ENCODE measurements at regions not wholly inside any gene's neighbourhood (a gene's known extent, or its start where the extent isn't known, plus 50 kb on each side); places are given as distances from the start of the nearest gene placed in this dataset.
"Not testable (repeated sequence)": the region's sequence is repeated elsewhere in the genome, so short reads cannot be mapped to it uniquely, and the experiment has no call there.

DNA sequence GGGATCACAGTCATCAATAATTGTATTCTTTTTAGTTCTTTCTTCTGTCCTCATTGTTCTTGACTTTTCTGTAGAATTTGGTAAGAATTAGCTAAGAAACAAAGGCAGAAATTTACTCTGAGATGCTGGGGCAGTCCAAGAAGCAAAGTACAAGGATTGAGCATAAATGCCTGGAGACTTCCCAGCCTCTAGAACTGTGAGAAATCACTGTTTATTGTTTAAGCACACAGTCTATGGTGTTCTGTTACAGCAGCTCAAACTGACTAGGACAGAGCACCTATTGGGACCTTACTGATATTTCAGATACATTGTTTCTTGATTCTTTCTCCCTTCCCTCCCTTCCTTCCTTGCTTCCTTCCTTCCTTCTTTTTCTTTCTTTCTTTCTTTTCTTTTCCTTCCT lies 192.7 kb upstream of the SLC35B3 start:
- no peaks in the 10 kb centered on the region for H3K9me3 ChIP-seq (ENCODE audit: control insufficient read depth, low read length)
- no peaks in the 10 kb centered on the region for H3K27me3 ChIP-seq (replicated peaks; ENCODE audit: control insufficient read depth, insufficient read depth, low read length, poor library complexity, severe bottlenecking)
- no peak overlapping the region for H3K27ac ChIP-seq (ENCODE audit: insufficient read depth, low read length, poor library complexity, severe bottlenecking)
- no peaks in the 10 kb centered on the region for H3K4me1 ChIP-seq (ENCODE audit: control insufficient read depth, insufficient read depth, low read length, poor library complexity, severe bottlenecking)
- DNase-seq: no peak
- H3K4me3 ChIP-seq (ENCODE audit: insufficient read depth, low read depth, low read length, poor library complexity, severe bottlenecking): no peak overlapping the region
- no peaks in the 10 kb centered on the region for H3K36me3 ChIP-seq (ENCODE audit: control insufficient read depth, insufficient read depth, low read length)

DNA sequence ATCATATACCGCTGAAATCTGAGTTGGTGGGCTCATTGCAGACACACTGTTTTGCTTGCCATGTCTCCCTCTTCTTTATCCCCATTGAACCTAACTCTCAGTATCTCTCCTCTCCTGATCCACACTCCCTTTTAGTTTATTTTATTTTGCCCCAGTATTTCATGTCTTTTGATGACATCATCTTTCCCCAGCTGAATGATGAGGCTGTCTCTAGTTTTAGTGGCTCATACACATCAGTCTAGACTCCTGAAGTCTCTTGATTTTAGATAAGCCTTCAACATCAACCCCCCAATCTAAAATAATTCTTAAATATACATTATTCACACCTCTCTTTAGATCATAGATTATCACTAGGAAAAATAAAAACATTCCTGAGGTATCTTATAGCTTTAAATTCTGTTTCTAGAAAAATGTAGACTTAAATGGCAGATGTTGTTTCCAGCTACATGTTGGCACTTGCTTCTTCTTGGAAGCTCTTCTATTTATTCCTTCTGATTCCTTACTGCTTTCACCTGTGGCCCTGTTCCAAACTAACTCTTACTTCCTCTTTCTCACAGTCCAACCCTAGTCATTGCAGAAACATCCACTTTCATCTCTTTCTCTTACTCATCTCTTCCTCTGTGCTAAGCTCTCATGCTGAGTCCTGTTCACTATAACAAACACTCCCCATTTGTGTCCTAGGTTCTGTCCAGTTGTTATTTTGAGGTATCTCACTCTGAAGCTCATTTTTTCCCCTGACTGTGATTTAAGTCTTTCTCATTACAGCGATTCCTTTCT lies 191.9 kb upstream of the SLC35B3 start:
- H3K27ac ChIP-seq (ENCODE audit: insufficient read depth, low read length, poor library complexity, severe bottlenecking): no peak overlapping the region
- no peak for DNase-seq
- no peaks in the 10 kb centered on the region for H3K4me1 ChIP-seq (ENCODE audit: control insufficient read depth, insufficient read depth, low read length, poor library complexity, severe bottlenecking)
- no peaks in the 10 kb centered on the region for H3K27me3 ChIP-seq (replicated peaks; ENCODE audit: control insufficient read depth, insufficient read depth, low read length, poor library complexity, severe bottlenecking)
- no peak overlapping the region for H3K4me3 ChIP-seq (ENCODE audit: insufficient read depth, low read depth, low read length, poor library complexity, severe bottlenecking)
- H3K36me3 ChIP-seq (ENCODE audit: control insufficient read depth, insufficient read depth, low read length): no peaks in the 10 kb centered on the region
- no peaks in the 10 kb centered on the region for H3K9me3 ChIP-seq (ENCODE audit: control insufficient read depth, low read length)

DNA sequence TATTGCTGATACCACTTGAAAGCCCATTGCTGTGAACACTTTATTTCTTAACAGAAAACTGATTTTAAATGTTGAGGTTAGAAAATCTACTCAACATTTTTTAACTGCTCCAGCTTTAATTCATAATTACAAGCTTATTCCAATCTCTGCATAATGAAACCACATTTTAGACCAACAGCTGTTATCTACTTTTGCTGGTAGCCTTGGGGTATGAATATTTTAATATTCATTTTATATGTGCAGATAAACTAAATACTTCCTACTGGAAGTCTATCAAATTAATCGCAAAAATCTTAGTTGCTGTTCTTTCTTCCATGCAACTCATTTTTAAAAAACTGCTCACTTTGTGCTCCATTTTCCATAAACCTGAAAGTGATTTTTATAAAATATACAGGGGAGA lies 189.3 kb upstream of the SLC35B3 start:
- Histone ChIP-seq H3K27me3 (replicated peaks; ENCODE audit: control insufficient read depth, insufficient read depth, low read length, poor library complexity, severe bottlenecking) (no peaks in the 10 kb centered on the region), H3K9me3 (ENCODE audit: control insufficient read depth, low read length) (no peaks in the 10 kb centered on the region), H3K4me3 (ENCODE audit: insufficient read depth, low read depth, low read length, poor library complexity, severe bottlenecking) (no peak overlapping the region), H3K27ac (ENCODE audit: insufficient read depth, low read length, poor library complexity, severe bottlenecking) (no peak overlapping the region), H3K4me1 (ENCODE audit: control insufficient read depth, insufficient read depth, low read length, poor library complexity, severe bottlenecking) (no peaks in the 10 kb centered on the region), H3K36me3 (ENCODE audit: control insufficient read depth, insufficient read depth, low read length) (no peaks in the 10 kb centered on the region)
- DNase-seq: no peak

DNA sequence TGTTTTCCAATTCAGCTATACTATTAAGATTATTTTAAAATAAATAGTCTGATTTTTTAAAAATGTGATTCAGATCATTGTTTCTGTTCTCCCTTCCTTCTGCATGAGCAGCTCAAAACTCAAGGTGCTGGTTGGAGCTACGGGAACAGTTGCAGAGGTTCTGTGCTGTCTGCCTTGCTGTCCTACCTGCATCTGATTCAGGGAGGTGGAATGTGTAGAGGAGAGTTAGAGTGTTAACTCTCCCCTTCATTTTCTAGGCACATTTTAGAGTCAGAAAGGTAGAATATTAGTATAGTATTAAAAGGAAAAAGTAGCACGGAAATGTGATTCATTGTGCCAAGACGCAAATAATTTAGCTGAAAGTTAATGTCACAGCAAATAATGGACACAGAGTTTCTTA lies 188.1 kb upstream of the SLC35B3 start:
- Histone ChIP-seq H3K9me3 (ENCODE audit: control insufficient read depth, low read length) (no peaks in the 10 kb centered on the region), H3K4me1 (ENCODE audit: control insufficient read depth, insufficient read depth, low read length, poor library complexity, severe bottlenecking) (no peaks in the 10 kb centered on the region), H3K27me3 (replicated peaks; ENCODE audit: control insufficient read depth, insufficient read depth, low read length, poor library complexity, severe bottlenecking) (no peaks in the 10 kb centered on the region), H3K36me3 (ENCODE audit: control insufficient read depth, insufficient read depth, low read length) (no peaks in the 10 kb centered on the region), H3K27ac (ENCODE audit: insufficient read depth, low read length, poor library complexity, severe bottlenecking) (no peak overlapping the region), H3K4me3 (ENCODE audit: insufficient read depth, low read depth, low read length, poor library complexity, severe bottlenecking) (no peak overlapping the region)
- no peak for DNase-seq

DNA sequence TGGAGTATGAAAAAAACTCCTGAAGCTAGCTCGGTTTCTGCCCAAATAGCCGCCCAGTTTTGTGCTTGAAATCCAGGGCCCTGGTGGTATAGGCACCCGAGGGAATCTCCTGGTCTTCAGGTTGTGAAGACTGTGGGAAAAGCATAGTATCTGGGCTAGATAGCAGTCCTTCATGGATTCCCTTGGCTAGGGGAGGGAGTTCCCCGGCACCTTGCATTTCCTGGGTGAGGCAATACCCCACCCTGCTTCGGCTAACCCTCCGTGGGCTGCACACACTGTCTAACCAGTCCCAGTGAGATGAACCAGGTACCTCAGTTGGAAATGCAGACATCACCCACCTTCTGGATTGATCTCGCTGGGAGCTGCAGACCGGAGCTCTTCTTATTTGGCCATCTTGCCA lies 184.5 kb upstream of the SLC35B3 start:
- Histone ChIP-seq H3K27ac (ENCODE audit: insufficient read depth, low read length, poor library complexity, severe bottlenecking) (no peak overlapping the region), H3K27me3 (replicated peaks; ENCODE audit: control insufficient read depth, insufficient read depth, low read length, poor library complexity, severe bottlenecking) (no peaks in the 10 kb centered on the region), H3K9me3 (ENCODE audit: control insufficient read depth, low read length) (no peaks in the 10 kb centered on the region), H3K4me3 (ENCODE audit: insufficient read depth, low read depth, low read length, poor library complexity, severe bottlenecking) (no peak overlapping the region), H3K4me1 (ENCODE audit: control insufficient read depth, insufficient read depth, low read length, poor library complexity, severe bottlenecking) (no peaks in the 10 kb centered on the region), H3K36me3 (ENCODE audit: control insufficient read depth, insufficient read depth, low read length) (no peaks in the 10 kb centered on the region)
- no peak for DNase-seq

DNA sequence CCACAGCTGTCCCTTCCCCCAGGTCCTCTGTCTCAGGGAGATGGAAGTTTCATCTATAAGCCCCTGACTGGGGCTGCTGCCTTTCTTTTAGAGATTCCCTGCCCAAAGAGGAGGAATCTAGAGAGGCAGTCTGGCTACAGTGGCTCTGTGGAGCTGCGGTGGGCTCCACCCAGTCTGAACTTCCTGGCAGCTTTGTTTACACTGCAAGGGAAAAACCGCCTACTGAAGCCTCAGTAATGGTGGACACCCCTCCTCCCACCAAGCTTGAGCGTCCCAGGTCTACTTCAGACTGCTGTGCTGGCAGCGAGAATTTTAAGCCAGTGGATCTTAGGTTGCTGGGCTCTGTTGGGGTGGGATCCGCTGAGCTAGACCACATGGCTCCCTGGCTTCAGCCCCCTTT lies 184.1 kb upstream of the SLC35B3 start:
- H3K27me3 ChIP-seq (replicated peaks; ENCODE audit: control insufficient read depth, insufficient read depth, low read length, poor library complexity, severe bottlenecking); H3K4me3 ChIP-seq (ENCODE audit: insufficient read depth, low read depth, low read length, poor library complexity, severe bottlenecking); H3K27ac ChIP-seq (ENCODE audit: insufficient read depth, low read length, poor library complexity, severe bottlenecking); H3K36me3 ChIP-seq (ENCODE audit: control insufficient read depth, insufficient read depth, low read length); H3K9me3 ChIP-seq (ENCODE audit: control insufficient read depth, low read length); DNase-seq; H3K4me1 ChIP-seq (ENCODE audit: control insufficient read depth, insufficient read depth, low read length, poor library complexity, severe bottlenecking): not testable (repeated sequence)

DNA sequence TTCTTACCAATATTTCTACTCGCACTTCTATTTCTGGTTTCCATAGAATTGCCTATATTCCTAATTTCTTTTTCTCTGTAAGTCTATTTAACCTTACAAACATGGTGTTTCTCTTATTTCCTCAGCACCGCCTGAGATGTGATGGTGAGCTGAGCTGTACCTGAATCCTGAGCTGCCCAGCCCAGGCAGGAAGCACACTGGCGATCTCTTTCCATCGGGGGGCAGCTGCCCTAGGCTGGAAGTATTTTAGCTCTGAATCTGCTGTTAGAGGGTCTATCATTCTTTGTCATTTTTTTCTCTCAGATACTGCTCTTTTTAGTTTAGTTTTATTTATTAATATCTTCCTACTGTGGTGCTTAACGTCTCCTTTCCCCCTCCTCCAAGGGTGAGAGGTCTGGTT lies 173.4 kb upstream of the SLC35B3 start:
- no peak overlapping the region for H3K27ac ChIP-seq (ENCODE audit: insufficient read depth, low read length, poor library complexity, severe bottlenecking)
- no peaks in the 10 kb centered on the region for H3K9me3 ChIP-seq (ENCODE audit: control insufficient read depth, low read length)
- no peak overlapping the region for H3K4me3 ChIP-seq (ENCODE audit: insufficient read depth, low read depth, low read length, poor library complexity, severe bottlenecking)
- no peaks in the 10 kb centered on the region for H3K36me3 ChIP-seq (ENCODE audit: control insufficient read depth, insufficient read depth, low read length)
- H3K4me1 ChIP-seq (ENCODE audit: control insufficient read depth, insufficient read depth, low read length, poor library complexity, severe bottlenecking): no peaks in the 10 kb centered on the region
- DNase-seq: no peak
- no peaks in the 10 kb centered on the region for H3K27me3 ChIP-seq (replicated peaks; ENCODE audit: control insufficient read depth, insufficient read depth, low read length, poor library complexity, severe bottlenecking)

DNA sequence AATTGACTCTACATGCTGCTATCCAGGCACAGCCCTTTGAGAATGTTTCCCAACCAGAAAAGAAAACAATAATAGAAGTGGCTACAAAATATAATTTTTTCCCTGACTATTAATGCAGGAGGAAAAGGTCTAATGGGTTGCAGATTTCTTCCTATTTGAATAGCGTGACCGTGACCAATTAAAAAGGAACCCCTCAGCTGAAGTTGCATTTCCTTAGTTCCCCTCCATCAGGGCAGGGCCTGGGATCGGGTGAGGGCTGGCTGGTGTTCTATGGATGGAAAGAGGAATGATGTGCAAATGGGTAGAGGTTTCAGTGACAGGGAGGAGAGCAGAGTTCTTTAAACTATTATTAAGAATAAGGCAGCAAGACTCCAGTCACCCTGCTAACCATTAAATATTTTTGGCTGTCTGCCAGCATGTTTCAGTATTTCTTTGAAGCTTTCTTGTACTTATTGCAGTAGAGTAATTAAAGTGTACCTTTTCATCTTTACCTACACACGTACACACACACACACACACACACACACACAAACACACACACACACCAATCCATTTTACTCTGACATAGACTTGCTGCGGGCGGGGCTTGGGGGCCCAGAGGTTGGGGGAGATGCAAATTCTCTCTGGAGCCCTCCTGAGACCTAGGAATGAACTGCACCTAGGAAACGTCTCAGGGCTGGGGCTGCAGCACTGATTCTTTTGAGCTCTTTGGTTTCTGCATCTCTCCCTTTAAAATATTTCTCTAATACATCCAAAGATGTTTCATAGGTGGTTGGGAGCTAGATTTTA lies 154.8 kb upstream of the SLC35B3 start:
- H3K27me3 ChIP-seq (replicated peaks; ENCODE audit: control insufficient read depth, insufficient read depth, low read length, poor library complexity, severe bottlenecking): no peaks in the 10 kb centered on the region
- H3K36me3 ChIP-seq (ENCODE audit: control insufficient read depth, insufficient read depth, low read length): no peaks in the 10 kb centered on the region
- no peak overlapping the region for H3K27ac ChIP-seq (ENCODE audit: insufficient read depth, low read length, poor library complexity, severe bottlenecking)
- H3K9me3 ChIP-seq (ENCODE audit: control insufficient read depth, low read length): no peaks in the 10 kb centered on the region
- DNase-seq: no peak
- no peak overlapping the region for H3K4me3 ChIP-seq (ENCODE audit: insufficient read depth, low read depth, low read length, poor library complexity, severe bottlenecking)
- H3K4me1 ChIP-seq (ENCODE audit: control insufficient read depth, insufficient read depth, low read length, poor library complexity, severe bottlenecking): no peaks in the 10 kb centered on the region

DNA sequence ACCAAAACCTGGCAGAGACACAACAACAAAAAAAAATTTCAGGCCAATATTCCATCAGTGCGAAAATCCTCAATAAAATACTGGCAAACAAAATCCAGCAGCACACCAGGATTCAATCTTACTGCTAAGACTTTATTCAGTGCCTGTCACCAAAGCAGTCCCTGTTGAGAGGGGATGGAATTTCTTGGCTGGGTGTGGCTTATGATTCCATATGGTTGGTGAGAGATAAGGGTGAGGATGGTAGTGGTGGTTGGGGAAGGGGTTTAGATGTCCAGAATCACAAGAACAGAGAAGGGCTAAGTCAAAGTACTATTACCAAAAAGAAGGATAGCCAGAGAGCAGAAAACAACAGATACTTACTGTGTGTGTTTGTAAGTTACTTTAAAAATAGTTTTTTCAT lies 152.8 kb upstream of the SLC35B3 start:
- H3K36me3 ChIP-seq (ENCODE audit: control insufficient read depth, insufficient read depth, low read length): no peaks in the 10 kb centered on the region

DNA sequence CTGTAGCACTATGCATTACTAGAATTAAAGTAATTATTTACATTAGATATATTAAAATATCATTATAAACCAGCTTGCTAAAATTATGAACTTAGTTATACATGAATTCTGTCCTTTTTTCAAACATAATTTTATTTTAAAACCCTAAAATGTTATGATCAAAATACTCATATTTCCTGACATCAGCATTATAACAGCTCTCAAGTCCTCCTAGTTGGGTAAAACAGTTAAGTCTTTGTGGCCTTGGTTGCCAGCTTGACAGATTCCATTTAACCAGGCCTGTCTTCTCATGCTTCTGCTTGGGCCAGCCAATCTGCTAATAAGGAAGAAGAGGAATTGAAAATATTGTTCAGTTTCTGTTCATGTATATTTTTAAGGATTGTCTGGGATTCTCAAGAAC lies 147.9 kb upstream of the SLC35B3 start:
- no peak overlapping the region for H3K4me3 ChIP-seq (ENCODE audit: insufficient read depth, low read depth, low read length, poor library complexity, severe bottlenecking)
- DNase-seq: no peak
- H3K27me3 ChIP-seq (replicated peaks; ENCODE audit: control insufficient read depth, insufficient read depth, low read length, poor library complexity, severe bottlenecking): no peaks in the 10 kb centered on the region
- no peak overlapping the region for H3K27ac ChIP-seq (ENCODE audit: insufficient read depth, low read length, poor library complexity, severe bottlenecking)
- H3K9me3 ChIP-seq (ENCODE audit: control insufficient read depth, low read length): no peaks in the 10 kb centered on the region
- no peaks in the 10 kb centered on the region for H3K36me3 ChIP-seq (ENCODE audit: control insufficient read depth, insufficient read depth, low read length)
- H3K4me1 ChIP-seq (ENCODE audit: control insufficient read depth, insufficient read depth, low read length, poor library complexity, severe bottlenecking): no peaks in the 10 kb centered on the region

More for the DNA sequence above, 152.8 kb upstream of the SLC35B3 start:
- Histone ChIP-seq H3K4me1 (ENCODE audit: control insufficient read depth, insufficient read depth, low read length, poor library complexity, severe bottlenecking) (no peaks in the 10 kb centered on the region), H3K27ac (ENCODE audit: insufficient read depth, low read length, poor library complexity, severe bottlenecking) (no peak overlapping the region), H3K4me3 (ENCODE audit: insufficient read depth, low read depth, low read length, poor library complexity, severe bottlenecking) (no peak overlapping the region), H3K27me3 (replicated peaks; ENCODE audit: control insufficient read depth, insufficient read depth, low read length, poor library complexity, severe bottlenecking) (no peaks in the 10 kb centered on the region), H3K9me3 (ENCODE audit: control insufficient read depth, low read length) (no peaks in the 10 kb centered on the region)
- DNase-seq: no peak
